Spleen (tissue), 7 donors: ENCODE measurements at regions not wholly inside any gene's neighbourhood (a gene's known extent, or its start where the extent isn't known, plus 50 kb on each side); places are given as distances from the start of the nearest gene placed in this dataset.

Experiments
- CTCF ChIP-seq, 11 experiments: fragments of 200-600 bp in 7 of 11; fragments of 450-650 bp in 4 of 11; sonication (generic) in 4 of 11; IDR thresholded peaks in 8 of 11; conservative IDR thresholded peaks in 3 of 11; 1 replicate in 7 of 11; 2 replicates in 4 of 11; pipeline versions ENCODE4 v1.4.0 to v1.8.0; 2016 to 2021; ENCODE audit warnings: antibody characterized with exemption in 11 of 11, inconsistent platforms in 4 of 11, mild to moderate bottlenecking in 1 of 11
- POLR2A ChIP-seq, 3 donors: fragments of 450-650 bp; IDR thresholded peaks; one replicate each; pipeline ENCODE4 v1.5.1; 2017; ENCODE audit warnings: antibody characterized with exemption in 3 of 3, mild to moderate bottlenecking in 1 of 3
- donor health status: DM: no; HTN: no; CAD: no; lungs with moderate emphysema.
- donor health status: DM: no; HTN: no; CAD: no.
- donor health status: DM: no; HTN: no; CAD: no.

- TF ChIP-seq POLR2A (IDR thresholded peaks at IDR 0.05) (no peak), CTCF (IDR thresholded peaks at IDR 0.05 in 8 of 11, conservative IDR thresholded peaks at IDR 0.05 in 3 of 11) (no peak)
Measured at GRCh38 chr10:28800144-28800543, 122.8 kb downstream of the BAMBI start.
